Glutamatergic neuron (in vitro differentiated cells): ENCODE measurements at regions not wholly inside any gene's neighbourhood (a gene's known extent, or its start where the extent isn't known, plus 50 kb on each side); places are given as distances from the start of the nearest gene placed in this dataset.

Experiments
- DNase-seq: peaks from one replicate; pipeline ENCODE4 v3.0.0; 2022
- H3K27ac Mint-ChIP-seq: one replicate; pipeline ENCODE4 v1.8.0; 2020; ENCODE audit warnings: mild to moderate bottlenecking, mixed read lengths, inconsistent platforms; ENCODE audit not compliant: unreplicated experiment
- H3K27me3 Mint-ChIP-seq: one replicate; pipeline ENCODE4 v1.8.0; 2020; ENCODE audit warnings: mild to moderate bottlenecking, moderate library complexity, mixed read lengths, inconsistent platforms; ENCODE audit not compliant: unreplicated experiment
- H3K36me3 Mint-ChIP-seq: one replicate; pipeline ENCODE4 v1.8.0; 2020; ENCODE audit warnings: mild to moderate bottlenecking, mixed read lengths, inconsistent platforms; ENCODE audit not compliant: unreplicated experiment
- H3K4me1 Mint-ChIP-seq: one replicate; pipeline ENCODE4 v1.8.0; 2020; ENCODE audit warnings: mild to moderate bottlenecking, low read depth, mixed read lengths, inconsistent platforms; ENCODE audit not compliant: unreplicated experiment
- H3K4me3 Mint-ChIP-seq: one replicate; pipeline ENCODE4 v1.8.0; 2020; ENCODE audit warnings: mild to moderate bottlenecking, mixed read lengths, inconsistent platforms; ENCODE audit not compliant: unreplicated experiment
- H3K9me3 Mint-ChIP-seq: one replicate; pipeline ENCODE4 v1.8.0; 2020; ENCODE audit warnings: mild to moderate bottlenecking, moderate library complexity, mixed read lengths, inconsistent platforms; ENCODE audit not compliant: unreplicated experiment
- CTCF ChIP-seq: fragments of 200-600 bp; sonication (generic); IDR thresholded peaks from one replicate; pipeline ENCODE4 v1.5.0; 2021; ENCODE audit not compliant: partially characterized antibody, unreplicated experiment

DNA sequence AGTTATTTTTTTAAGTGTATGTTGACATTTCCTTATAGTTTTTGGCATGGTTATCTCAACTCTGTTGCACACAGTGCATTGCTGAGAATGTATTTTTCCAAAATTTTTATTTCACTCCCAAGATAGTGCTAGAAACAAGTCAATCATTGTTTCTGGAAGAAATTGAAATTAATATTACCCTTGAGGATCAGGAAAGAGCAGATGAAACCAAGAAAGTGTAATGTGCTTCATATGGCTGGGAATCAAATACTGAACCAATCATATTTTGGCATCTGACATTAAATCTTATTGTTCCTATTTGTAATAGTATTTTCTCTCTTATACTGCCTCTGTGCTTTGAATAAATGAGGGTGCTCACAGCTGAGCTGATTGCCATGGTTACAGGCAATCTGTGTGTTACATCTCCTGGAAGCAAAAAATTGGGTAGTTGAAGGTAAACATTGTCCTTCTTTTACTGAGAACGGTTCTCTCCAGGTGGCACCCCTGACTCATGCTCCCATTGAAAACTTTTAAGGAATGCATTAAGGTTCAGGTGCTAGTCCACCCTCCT lies 358.2 kb upstream of the NR3C2 start:
- H3K27ac Mint-ChIP-seq: no peak overlapping the region
- H3K4me3 Mint-ChIP-seq: no peak overlapping the region
- H3K36me3 Mint-ChIP-seq: no peaks in the 10 kb centered on the region
- no peaks in the 10 kb centered on the region for H3K4me1 Mint-ChIP-seq
- no peaks in the 10 kb centered on the region for H3K9me3 Mint-ChIP-seq
- DNase-seq: no peak
- no peaks in the 10 kb centered on the region for H3K27me3 Mint-ChIP-seq
- TF ChIP-seq CTCF: no peak

DNA sequence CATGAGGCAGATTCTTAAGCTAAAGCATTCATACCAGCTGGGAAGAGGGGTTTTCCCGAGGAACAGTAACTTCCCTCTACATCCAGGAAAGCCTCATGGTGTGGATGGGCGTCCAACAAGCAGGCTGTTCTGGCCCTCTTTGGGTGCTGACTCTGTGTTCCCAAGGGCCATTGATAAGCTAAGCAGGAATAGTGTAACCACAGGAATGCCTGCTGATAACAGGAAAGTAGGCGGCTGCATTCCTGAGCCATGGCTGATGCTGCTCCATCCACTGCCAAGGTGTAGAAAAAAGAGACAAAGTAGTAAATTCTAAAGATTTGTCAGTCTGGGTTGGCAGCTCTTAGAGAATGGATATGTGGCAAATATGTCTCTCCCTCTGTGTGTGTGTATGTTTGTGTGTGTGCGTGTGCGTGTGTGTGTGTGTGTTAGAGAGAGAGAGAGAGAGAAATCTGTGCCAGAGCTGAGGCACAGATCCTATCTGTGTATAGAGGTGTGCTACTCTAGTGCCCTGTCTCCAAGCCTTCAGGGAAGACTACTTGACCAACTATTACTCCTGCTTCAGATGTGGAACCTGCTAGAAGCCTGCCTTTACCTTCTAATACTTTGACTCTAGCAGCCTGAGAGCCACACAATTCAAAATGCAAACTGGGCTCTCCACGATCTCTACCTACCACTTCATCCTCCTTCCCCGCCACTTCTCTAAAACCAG lies 353.1 kb upstream of the NR3C2 start:
- Mint-ChIP-seq H3K27ac (no peak overlapping the region), H3K36me3 (no peaks in the 10 kb centered on the region), H3K27me3 (peaks cover 2% of the 10 kb centered on the region), H3K4me3 (no peak overlapping the region), H3K9me3 (no peaks in the 10 kb centered on the region), H3K4me1 (no peaks in the 10 kb centered on the region)
- TF ChIP-seq CTCF: no peak
- no peak for DNase-seq

DNA sequence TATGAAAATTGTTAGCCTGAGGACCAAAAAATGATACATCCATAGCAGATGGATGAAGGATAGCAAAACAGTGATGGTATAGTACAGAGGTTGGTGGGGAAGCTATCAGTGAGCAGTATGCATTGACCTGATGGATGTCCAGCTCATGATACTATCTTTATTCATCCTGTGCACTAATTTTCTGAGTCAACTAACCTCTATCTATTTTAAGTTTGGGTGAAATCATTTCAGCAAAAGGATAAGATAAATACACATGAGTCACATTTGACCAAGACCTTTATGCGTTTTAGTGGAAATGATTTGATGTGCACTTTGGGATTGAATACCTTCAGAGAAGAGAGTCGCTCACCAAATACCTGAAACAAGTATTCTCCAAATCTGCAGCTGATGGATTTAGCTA lies 351.0 kb upstream of the NR3C2 start:
- no peak overlapping the region for H3K4me3 Mint-ChIP-seq
- H3K9me3 Mint-ChIP-seq: peaks cover 3% of the 10 kb centered on the region
- H3K27ac Mint-ChIP-seq: no peak overlapping the region
- no peaks in the 10 kb centered on the region for H3K36me3 Mint-ChIP-seq
- H3K27me3 Mint-ChIP-seq: peaks cover 3% of the 10 kb centered on the region
- TF ChIP-seq CTCF: no peak
- no peaks in the 10 kb centered on the region for H3K4me1 Mint-ChIP-seq
- no peak for DNase-seq

- no peak overlapping the region for H3K27ac Mint-ChIP-seq
- no peaks in the 10 kb centered on the region for H3K36me3 Mint-ChIP-seq
- TF ChIP-seq CTCF: no peak
- no peak for DNase-seq
- peaks cover 3% of the 10 kb centered on the region for H3K9me3 Mint-ChIP-seq
- peaks cover 3% of the 10 kb centered on the region for H3K27me3 Mint-ChIP-seq
- no peaks in the 10 kb centered on the region for H3K4me1 Mint-ChIP-seq
- H3K4me3 Mint-ChIP-seq: no peak overlapping the region
Measured at GRCh38 chr4:148790691-148791090, 348.5 kb upstream of the NR3C2 start.

DNA sequence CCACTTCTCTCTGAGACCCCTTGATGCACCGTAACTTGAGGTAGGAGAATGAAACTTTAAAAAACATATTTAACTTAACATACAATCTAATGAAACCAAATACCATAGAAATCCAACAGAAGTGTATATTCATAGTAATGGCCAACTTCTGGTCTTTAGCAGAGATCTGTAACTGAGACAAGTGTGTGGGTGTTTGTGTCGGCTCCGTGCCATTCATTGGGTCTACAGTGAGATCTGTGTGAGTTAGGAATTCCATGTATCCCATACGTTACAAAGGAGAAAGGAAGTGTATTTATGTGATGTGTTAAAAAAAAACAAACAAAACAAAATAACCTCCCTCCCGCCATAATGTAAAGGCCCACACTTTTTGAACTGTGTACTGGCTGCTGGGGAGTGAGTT lies 348.0 kb upstream of the NR3C2 start:
- DNase-seq: no peak
- Mint-ChIP-seq H3K36me3 (no peaks in the 10 kb centered on the region), H3K27ac (no peak overlapping the region), H3K9me3 (peaks cover 3% of the 10 kb centered on the region), H3K27me3 (peaks cover 3% of the 10 kb centered on the region), H3K4me3 (no peak overlapping the region), H3K4me1 (no peaks in the 10 kb centered on the region)
- TF ChIP-seq CTCF: no peak
